ENCODE measurements at regions not wholly inside any gene's neighbourhood (a gene's known extent, or its start where the extent isn't known, plus 50 kb on each side); places are given as distances from the start of the nearest gene placed in this dataset.

GRCh38 chr4:156242390-156242789, 288.7 kb upstream of the CTSO start:
- DNase-seq (ENCODE audit: low read depth, low spot score), result no peak

GRCh38 chr4:156241896-156242295, 288.2 kb upstream of the CTSO start:
- no peak for DNase-seq (ENCODE audit: low read depth, low spot score)

- DNase-seq (ENCODE audit: low read depth, low spot score), result no peak
Measured at GRCh38 chr4:156238171-156238570, 284.5 kb upstream of the CTSO start.

- DNase-seq (ENCODE audit: low read depth, low spot score), result no peak
Measured at GRCh38 chr4:156237231-156237630, 283.6 kb upstream of the CTSO start.

GRCh38 chr4:156230176-156230575, 276.5 kb upstream of the CTSO start:
- DNase-seq (ENCODE audit: low read depth, low spot score), result no peak

- DNase-seq (ENCODE audit: low read depth, low spot score), result no peak
Measured at GRCh38 chr4:156228676-156229075, 275.0 kb upstream of the CTSO start.

GRCh38 chr4:156227321-156227720, 273.7 kb upstream of the CTSO start:
- DNase-seq (ENCODE audit: low read depth, low spot score), result no peak

- DNase-seq (ENCODE audit: low read depth, low spot score), result no peak
Measured at GRCh38 chr4:156223985-156224384, 270.3 kb upstream of the CTSO start.

- no peak for DNase-seq (ENCODE audit: low read depth, low spot score)
Measured at GRCh38 chr4:156217236-156217635, 263.6 kb upstream of the CTSO start.

GRCh38 chr4:156201050-156201449, 247.4 kb upstream of the CTSO start:
- no peak for DNase-seq (ENCODE audit: low read depth, low spot score)

GRCh38 chr4:156198511-156198910, 244.8 kb upstream of the CTSO start:
- DNase-seq (ENCODE audit: low read depth, low spot score), result no peak

- DNase-seq (ENCODE audit: low read depth, low spot score), result no peak
Measured at GRCh38 chr4:156197216-156197615, 243.6 kb upstream of the CTSO start.

- DNase-seq (ENCODE audit: low read depth, low spot score), result no peak
Measured at GRCh38 chr4:156196722-156197121, 243.1 kb upstream of the CTSO start.

- no peak for DNase-seq (ENCODE audit: low read depth, low spot score)
Measured at GRCh38 chr4:156195914-156196313, 242.2 kb upstream of the CTSO start.

- DNase-seq (ENCODE audit: low read depth, low spot score), result no peak
Measured at GRCh38 chr4:156194896-156195295, 241.2 kb upstream of the CTSO start.

GRCh38 chr4:156193800-156194199, 240.1 kb upstream of the CTSO start:
- no peak for DNase-seq (ENCODE audit: low read depth, low spot score)

- DNase-seq (ENCODE audit: low read depth, low spot score), result no peak
Measured at GRCh38 chr4:156193106-156193505, 239.4 kb upstream of the CTSO start.

GRCh38 chr4:156192033-156192432, 238.4 kb upstream of the CTSO start:
- DNase-seq (ENCODE audit: low read depth, low spot score), result no peak

- DNase-seq (ENCODE audit: low read depth, low spot score), result no peak
Measured at GRCh38 chr4:156191044-156191781, 237.5 kb upstream of the CTSO start.

GRCh38 chr4:156190615-156191014, 236.9 kb upstream of the CTSO start:
- DNase-seq (ENCODE audit: low read depth, low spot score), result no peak

- DNase-seq (ENCODE audit: low read depth, low spot score), result no peak
Measured at GRCh38 chr4:156188596-156188995, 234.9 kb upstream of the CTSO start.

- no peak for DNase-seq (ENCODE audit: low read depth, low spot score)
Measured at GRCh38 chr4:156186111-156186510, 232.4 kb upstream of the CTSO start.

- no peak for DNase-seq (ENCODE audit: low read depth, low spot score)
Measured at GRCh38 chr4:156185514-156186055, 231.9 kb upstream of the CTSO start.

- DNase-seq (ENCODE audit: low read depth, low spot score), result no peak
Measured at GRCh38 chr4:156182269-156182668, 228.6 kb upstream of the CTSO start.
